ENCODE measurements at regions not wholly inside any gene's neighbourhood (a gene's known extent, or its start where the extent isn't known, plus 50 kb on each side); places are given as distances from the start of the nearest gene placed in this dataset.
"Not testable (repeated sequence)": the region's sequence is repeated elsewhere in the genome, so short reads cannot be mapped to it uniquely, and the experiment has no call there.

DNA sequence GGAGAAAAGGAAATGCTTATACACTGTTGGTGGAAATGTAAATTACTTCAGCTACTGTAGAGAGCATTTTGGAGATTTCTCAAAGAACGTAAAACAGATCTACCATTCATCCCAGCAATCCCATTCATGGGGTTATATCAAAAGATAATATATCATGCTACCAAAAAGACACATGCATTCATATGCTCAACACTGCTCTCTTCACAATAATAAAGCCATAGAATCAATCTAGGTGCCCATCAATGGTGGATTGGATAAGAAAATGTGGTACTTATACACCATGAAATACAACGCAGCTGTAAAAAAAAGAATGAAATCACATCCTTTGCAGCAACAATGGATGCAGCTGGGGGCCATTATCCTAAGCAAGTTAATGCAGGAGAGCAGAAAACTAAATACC is 1487.7 kb upstream of the SEL1L start:
- DNase-seq = no peak

DNA sequence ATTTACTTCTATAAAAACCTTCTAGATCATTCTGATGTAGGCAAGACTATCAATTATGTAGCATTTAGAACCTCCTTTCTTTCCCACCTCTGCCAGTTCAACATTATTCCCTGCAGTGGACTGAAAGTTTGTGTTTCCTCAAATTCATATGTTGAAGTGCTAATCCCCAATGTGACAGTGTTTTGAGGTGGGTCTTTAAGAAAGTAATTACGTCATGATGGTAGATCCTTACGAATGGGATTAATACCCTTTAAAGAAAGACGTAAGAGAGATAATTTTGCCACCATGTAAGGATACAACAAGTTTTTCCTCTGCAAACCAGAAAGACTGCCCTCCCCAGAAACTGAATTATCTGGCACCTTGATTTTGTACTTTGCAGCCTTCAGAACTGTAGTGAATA is 1489.7 kb upstream of the SEL1L start:
- no peak for DNase-seq

DNA sequence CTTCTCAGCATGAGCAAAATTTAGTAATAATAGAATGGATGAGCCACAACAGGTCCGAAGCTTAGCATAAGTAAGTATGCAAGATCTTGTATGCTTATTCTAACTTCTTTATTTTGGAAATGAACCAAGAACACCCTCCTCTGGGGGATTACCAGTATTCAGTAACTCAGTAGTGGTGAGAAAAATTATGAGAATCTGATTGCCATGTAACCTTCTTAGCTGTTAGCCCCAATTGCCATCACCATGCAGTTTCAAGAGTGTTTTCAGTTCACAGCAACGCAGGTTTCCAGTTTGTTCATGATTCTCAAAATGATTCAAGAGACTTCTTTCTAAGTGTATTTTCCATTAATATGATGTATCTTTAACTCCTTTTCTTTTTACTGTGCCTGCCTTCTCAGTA is 1507.6 kb upstream of the SEL1L start:
- DNase-seq = no peak

DNA sequence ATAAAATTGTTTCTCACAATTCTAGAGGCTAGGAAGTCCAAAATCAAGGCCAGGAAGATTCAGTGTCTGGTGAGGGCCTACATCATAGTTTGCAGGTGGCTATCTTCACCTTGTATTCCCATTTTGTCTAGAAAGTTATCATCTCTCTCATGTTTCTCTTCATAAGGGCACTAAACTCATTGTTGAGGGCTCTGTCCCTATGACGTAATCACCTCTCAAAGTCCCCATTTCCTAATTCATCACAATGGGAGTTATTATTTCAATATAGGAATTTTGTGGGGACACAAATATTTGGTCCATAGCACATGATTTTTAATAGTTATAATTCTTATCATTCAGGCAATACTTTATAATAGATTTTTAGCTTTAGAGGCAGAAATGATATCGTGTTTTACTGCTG is 1509.2 kb upstream of the SEL1L start:
- DNase-seq = no peak

DNA sequence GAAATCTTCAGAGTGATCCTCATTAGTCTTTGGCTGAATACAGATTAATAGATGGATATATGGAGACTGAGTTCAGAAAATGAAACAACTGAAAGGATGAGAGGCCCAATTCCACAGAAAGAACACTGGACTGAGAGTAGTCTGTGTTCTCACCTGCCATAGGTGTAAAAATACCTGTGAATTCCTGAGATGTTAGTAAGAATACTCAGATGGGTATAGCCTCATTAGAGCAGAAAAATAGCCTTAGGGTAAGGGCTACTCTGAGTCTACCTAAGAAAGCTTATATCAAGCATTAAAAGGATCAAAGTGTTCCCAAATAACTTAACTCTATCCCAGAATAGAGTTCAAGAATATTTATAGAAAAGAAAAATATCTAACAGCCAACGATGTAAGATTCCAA is 1510.3 kb upstream of the SEL1L start:
- DNase-seq = no peak

DNA sequence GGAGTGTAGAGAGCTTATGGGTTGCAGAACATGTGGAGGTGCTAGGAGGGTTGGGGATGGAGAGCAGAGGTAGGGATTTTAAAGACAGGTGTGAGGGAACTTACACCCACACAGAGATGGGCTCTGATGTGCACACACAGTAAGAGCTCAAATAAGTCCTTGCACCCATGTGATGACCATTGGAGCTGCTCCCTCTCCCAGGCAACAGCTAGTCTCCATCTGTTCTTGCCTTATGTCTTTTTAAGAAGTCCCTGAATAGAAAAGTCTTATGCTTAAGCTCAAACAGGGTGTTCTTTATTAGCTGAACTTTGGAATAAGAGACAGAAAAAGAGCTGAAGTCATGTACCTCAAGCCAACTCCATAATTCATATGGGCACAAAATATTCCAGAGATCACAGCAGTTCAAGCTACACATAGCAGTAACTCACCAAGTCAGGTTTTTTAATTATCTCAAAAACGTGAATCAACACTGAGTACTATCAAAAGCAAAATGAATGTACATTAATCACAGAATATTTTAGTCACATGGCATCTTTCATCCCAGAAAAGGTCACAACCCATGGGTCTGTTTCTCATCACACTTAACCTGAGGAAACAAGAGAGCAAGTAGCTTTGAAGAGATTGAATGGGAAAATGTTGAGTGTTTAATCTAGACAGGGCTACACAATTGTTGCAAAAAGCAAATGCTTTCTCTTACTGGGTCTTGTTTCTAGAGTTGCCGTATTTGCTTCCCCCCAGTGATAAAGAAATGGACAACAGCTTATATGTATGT is 1513.6 kb upstream of the SEL1L start:
- DNase-seq = no peak

DNA sequence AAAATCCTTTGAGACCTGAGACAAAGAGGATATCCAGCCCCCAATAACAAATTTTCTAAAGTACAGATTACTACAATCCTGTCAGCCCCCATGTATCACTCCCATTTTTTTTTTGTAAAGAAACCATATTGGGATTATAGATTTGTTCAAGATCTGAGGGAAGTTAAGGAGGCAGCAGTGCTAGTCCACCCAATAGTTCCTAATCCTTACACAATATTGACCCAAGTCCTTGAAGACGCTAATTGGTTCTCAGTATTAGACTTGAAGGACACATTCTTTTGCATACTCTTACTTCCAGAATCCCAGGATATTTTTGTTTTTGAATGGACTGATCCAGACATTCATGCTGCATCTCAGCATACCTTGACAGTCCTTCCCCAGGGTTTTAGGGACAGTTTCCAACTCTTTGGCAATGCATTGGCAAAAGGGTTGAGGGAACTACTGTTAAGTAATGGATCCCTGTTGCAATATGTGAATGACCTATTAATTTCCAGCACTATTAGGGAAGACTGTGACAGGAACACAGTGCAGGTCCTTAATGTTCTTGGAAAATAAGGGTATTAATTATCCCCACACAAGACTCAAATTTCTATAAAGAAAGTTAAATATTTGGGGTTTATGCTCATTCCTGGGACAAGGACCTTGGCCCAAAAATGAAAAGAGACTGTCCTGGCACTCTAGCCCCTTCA is 1519.5 kb upstream of the SEL1L start:
- no peak for DNase-seq

DNA sequence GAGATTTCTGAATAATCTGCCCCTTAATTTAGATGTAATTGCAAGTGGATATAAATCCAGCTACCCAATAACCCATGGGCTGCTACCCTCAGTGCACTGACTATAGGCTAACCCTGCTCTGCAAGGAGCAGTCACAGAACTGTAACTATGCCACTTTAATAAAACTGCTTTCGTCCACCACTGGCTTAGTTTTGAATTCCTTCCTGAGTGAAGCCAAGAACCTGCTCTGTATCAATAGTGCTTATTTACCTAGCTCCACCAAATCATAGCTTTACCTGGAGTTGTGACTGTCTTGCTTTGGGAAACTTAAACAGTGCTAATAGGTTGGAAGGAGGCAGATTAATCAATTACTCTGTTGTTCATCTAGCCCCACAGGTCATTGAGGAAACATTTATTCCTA is 1524.4 kb upstream of the SEL1L start:
- no peak for DNase-seq

DNA sequence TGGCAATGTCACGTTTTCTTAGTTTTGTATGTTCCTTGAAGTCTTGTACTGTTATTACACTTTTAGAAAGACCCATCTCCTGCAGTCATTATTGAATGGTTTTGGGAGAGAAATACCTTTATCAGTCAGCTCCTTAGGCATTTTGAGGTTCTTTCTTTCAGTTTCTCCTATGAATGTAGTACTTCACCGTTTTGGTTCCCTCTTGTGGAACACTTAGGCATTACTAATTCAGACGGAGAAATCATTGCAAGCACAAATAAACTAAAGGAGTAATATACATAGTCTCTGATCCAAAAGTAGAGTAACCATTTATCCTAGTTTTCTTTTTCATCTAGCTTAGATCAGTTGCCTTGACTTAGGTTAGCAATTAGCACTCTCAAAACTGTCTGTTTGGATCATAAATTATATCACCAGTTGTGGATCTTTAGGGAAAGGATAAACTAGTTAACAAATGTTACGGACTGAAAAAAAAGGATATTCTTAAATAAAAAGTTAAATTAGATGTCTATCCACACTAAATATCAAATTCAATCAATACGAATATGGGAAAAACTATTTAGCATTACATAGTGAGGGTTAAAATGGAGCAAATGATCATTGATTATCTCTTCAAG is 1538.3 kb upstream of the SEL1L start:
- peak; percentile 9 for DNase-seq

DNA sequence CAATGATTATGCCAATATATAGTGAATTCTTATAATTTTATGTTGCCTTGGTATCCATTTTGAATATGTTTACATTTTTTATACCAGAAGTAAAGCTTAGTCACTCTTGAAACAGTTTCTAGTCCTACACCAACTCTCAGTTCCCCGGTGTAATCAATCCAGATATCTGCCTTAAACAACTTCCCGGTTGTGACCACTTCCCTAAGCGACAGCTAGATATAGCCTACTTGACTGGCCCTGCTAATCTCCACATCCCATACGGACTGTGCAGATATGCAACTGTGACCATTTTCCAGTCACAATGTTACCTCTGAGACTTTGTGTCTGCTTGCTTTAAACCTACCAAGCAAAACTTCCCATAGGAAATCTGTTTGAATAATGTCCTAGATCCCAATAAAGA is 1551.5 kb upstream of the SEL1L start:
- DNase-seq = no peak

DNA sequence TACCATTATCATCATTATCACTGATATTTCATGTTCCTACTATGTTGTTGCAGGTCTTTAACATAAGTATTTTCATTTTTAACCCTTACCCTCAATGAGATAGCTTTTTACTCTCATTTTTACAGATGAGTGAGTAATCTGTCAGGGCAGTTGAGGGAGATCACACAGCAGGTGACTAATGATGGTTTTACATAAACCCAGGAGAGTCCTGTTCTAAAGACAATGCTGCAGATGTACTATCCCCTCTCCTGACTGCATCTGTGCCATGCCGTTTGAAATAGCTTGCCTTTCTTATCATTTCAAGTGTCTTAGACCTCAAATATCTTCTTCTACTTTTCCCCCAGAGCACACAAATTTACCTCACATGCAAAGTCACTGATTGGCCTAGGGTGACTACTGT is 1552.1 kb upstream of the SEL1L start:
- no peak for DNase-seq

DNA sequence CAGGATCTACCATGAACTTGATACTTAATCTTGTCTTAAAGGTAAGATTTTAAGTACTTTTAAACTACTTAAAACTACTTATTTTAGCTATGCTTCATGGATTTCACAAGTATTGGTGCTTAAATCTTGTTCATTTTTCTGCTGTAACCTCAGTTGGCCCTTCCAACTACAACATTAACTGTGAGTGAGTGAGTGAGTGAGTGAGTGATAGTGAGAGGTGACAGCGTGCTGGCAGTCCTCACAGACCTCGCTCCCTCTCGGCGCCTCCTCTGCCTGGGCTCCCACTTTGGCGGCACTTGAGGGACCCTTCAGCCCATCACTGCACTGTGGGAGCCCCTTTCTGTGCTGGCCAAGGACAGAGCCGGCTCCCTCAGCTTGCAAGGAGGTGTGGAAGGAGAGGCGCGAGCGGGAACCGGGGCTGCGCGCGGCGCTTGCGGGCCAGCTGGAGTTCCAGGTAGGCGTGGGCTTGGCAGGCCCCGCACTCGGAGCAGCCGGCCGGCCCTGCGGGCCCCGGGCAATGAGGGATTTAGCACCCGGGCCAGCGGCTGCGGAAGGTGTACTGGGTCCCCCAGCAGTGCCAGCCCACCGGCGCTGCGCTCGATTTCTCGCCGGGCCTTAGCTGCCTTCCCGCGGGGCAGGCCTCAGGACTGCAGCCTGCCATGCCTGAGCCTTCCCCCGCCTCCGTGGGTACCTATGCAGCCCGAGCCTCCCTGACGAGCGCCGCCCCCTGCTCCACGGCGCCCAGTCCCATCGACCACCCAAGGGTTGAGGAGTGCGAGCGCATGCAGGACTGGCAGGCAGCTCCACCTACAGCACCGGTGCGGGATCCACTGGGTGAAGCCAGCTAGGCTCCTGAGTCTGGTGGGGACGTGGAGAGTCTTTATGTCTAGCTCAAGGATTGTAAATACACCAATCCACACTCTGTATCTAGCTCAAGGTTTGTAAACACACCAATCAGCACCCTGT is 1558.6 kb upstream of the SEL1L start:
- not testable (repeated sequence) for DNase-seq

DNA sequence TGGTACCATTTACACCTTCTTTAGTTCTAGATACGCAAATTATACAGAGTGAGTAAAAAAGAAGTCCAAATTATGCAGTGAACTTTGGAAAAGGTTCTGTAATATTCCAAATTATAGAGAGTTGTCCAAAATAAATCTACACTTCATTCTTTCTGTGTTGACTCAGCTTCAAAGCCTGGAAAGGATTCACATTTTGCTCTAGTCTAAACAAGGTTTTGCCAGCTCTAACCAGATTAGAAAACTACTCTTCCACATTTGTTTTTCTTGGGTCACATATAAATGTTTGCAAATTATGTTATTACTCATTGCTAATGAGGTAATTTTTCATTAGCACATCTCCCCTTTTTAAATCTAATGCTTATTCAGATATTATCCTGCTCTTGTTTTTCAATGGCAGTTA is 1562.4 kb upstream of the SEL1L start:
- no peak for DNase-seq

DNA sequence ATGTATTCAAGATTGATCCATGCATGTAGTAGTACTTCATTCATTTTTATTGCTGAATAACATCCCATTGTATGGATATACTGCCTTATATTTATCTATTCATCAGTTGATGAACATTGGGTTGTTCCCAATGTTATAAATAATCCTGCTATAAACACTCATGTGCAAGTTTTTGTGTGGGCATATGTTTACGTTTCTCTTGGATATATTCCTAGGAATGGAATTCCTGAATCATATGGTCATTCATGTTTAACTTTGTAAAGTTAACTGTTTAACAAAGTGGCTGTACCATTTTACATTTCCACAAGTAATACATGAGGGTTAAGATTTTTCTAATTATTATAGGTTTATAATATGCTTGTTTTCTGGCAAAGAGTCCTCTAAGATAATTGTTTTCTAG is 1568.2 kb upstream of the SEL1L start:
- no peak for DNase-seq

DNA sequence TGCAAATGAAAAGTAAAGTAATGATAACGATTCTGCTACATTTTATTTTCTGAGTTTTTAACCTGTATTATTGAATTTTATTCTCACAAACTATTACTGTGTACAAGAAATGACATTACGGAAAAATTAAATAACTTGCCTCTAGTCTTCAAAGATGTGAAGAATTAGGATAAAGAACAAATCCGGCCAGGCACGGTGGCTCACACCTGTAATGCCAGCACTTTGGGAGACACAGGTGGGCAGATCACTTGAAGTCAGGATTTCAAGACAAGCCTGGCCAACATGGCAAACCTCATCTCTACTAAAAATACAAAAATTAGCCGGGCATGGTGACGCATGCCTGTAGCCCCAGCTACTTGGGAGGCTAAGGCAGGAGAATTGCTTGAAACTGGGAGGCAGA is 1584.4 kb upstream of the SEL1L start:
- DNase-seq = no peak

DNA sequence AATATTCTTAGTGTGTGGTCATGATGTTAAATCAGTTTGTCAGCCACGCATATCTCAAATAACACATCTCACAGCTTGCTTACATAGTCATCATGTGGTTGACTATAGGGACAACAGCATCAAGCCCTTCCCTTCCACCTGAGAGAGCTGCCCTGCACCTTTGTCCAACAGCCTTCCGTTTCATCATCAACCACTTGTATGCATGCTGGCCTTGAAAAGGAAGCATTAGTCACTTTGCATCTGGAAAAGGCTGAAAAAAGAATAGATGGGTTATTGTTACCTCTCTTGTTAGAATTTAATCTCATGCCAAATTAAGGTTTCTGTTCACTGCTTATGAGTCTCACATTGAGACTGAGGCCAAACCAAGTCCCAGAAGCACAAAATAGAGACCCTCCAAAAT is 1586.5 kb upstream of the SEL1L start:
- DNase-seq = peak; percentile 2

DNA sequence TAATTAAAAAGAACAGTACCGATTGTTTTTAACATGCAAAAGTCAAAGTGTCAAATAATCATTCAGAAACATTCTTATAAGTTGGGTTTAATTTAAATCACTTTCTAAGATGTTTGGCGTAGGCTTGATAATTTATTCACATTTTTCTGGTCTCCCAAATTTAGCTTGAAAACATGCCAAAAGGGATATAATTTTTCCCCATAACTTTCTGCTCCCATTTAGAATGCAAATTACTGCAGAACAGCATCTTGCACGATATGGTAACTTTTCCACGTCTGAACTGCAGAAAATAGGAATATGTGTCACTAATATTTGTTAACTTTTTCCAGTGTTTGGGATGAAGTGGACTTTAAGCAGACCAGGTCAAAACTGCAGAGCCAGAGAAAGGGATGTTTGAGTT is 1592.4 kb upstream of the SEL1L start:
- DNase-seq = no peak

DNA sequence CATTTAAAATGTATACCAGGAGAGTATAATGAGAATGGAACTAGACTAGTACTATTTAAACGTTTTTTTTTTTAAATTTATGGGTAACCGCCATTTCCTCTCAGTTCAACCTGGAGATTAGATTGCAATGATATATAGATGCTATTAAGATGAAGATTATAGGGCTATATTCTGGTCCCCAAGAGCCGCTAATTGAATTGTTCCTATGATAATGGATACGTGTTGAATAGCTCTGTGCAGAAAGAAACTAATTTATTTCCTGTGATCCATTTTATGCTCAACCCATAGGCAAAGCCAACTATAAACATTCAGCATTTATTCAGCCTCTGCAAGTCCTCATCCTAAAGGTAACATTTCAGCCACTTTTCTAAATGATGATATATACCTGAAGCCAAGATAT is 1595.1 kb upstream of the SEL1L start:
- no peak for DNase-seq

DNA sequence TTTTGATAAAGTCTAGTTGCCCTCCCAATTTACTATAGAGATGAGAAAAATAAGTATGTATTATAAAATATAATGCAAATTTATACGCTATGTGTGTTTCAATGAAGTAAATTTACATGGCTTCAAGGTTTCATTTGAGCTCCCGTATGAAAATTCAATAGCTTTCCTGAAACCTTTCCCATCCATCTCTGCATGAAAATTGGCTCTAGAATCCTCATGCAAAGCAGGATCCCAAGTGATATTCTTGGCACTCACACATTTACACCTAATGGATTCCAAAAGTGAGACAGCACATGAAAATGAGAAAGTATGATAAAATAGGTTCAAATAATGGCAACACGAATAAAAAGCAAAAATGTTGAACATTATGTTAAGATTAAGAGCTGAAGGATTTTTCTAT is 1595.8 kb upstream of the SEL1L start:
- DNase-seq = no peak

DNA sequence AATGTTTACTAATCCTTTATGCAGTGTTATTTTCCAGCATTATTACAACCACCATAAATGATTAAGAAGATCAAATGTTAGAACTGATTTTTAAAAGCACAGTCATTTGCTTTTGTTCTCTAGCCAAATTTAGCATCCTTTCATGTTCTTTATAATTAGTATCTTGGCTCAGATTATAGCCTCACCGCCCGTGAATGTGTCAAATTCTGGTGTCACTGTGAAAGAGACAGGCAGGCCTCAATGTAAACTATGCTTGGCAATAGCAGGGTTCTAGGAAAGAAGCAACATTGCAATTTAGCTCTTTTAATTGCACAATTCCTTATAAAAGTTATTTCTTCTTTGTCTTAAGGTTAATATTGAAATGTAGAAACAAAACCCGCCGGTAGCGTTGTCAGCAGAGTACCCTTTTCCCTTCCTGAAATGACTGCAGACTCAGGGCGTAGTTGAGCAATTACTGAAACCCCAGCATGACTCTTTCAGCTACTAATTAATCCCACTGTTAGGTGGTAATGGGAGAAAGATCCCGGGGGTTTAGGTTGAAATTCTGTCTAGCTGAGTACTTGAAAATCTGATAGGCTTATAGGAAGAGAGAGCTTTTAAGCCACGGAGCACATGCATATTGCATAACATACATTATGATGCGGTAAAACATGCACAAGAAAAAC is 1600.5 kb upstream of the SEL1L start:
- no peak for DNase-seq

DNA sequence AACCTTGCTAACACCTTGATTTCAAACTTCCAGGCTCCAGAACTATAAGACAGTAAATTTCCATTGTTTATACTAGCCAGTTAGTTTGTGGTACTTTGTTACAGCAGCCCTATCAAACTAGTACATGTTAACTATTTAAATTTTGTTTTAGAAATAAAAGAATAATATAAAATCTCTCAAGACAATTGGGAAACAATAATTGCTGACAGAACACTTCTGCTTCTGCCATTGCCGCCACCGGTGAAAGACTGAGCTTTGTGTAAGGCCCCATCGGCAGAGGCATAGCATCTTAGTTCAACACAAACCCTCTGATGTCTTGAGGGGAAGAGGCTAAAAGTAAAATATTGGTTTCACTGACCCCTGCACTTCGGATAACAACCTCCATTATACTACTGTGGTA is 1607.1 kb upstream of the SEL1L start:
- DNase-seq = no peak

DNA sequence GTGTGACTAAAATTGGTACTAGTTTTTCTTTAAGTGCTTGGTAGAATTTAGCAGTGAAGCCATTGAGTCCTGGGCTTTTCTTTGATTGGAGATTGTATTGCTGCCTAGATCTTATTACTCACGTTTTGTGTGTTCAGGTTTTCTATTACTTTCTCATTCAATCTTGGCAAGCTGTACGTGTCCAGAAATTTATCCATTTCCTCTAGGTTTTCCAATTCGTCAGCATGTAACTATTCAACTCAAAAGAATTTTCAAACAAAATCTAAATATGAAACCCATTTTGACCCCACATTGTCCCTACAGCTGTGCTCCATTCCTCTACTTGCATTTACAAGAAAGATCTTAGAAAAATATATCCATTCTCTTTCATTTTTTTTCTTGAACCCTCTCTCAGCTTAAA is 1613.4 kb upstream of the SEL1L start:
- no peak for DNase-seq

DNA sequence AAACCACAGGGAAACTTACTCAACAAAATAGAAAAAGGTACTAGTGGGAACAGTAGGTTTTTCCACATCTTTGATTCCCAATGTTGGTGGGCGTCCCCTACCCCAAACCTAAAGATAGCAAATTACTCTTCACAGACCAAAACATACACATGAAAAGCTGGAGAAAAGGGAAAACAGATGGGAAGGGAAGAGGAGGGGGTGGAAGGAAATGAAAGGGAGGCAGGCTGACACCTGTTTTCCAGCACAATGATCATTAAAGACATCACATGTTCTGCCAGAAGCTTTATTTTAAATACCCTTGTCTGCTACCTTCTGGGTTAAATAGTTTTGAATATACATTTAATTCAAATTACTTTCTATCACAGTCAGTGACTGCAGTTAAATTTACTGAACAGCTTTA is 1617.9 kb upstream of the SEL1L start:
- DNase-seq = no peak

All from NCI-H510A treated with DMSO at 0.1 percent for 48 hours (cell line).